ENCODE measurements at regions not wholly inside any gene's neighbourhood (a gene's known extent, or its start where the extent isn't known, plus 50 kb on each side); places are given as distances from the start of the nearest gene placed in this dataset.

DNA sequence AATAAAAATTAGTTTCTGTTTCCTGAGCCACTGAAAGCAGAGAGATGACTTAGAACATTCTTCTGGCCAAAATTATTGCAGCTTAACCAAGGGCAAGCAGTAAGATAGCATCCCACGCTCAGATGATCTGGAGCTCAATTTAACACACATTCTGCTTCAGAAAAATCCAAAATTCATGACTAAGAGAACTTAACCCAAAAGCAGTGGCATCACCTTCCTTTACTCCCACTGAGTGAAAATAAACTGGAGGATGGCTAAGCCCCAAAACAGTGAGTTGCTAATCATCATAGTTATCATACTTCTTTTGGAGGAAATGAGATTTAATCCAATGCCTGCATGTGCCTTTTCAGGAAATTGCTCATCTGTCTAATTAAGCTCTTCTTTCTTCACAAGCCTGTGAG lies 195.4 kb downstream of the DUSP6 start:
- Histone ChIP-seq H3K27me3 (no peaks in the 10 kb centered on the region), H3K27ac (peak overlapping the region; percentile 98), H3K36me3 (no peaks in the 10 kb centered on the region), H3K4me1 (ENCODE audit: control insufficient read depth in 1 of 2, insufficient read depth in 1 of 2, low read depth in 1 of 2, low read length in 1 of 2) (peaks cover 71% of the 10 kb centered on the region in 2 experiments), H3K4me3 (ENCODE audit: low read depth in 1 of 2, low read length in 1 of 2) (peak overlapping the region in 1 of 2 experiments; percentile 23), H3K9me3 (no peaks in the 10 kb centered on the region)
- TF ChIP-seq, protein P1, sequence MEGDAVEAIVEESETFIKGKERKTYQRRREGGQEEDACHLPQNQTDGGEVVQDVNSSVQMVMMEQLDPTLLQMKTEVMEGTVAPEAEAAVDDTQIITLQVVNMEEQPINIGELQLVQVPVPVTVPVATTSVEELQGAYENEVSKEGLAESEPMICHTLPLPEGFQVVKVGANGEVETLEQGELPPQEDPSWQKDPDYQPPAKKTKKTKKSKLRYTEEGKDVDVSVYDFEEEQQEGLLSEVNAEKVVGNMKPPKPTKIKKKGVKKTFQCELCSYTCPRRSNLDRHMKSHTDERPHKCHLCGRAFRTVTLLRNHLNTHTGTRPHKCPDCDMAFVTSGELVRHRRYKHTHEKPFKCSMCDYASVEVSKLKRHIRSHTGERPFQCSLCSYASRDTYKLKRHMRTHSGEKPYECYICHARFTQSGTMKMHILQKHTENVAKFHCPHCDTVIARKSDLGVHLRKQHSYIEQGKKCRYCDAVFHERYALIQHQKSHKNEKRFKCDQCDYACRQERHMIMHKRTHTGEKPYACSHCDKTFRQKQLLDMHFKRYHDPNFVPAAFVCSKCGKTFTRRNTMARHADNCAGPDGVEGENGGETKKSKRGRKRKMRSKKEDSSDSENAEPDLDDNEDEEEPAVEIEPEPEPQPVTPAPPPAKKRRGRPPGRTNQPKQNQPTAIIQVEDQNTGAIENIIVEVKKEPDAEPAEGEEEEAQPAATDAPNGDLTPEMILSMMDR (IDR thresholded peaks at IDR 0.05), result no peak

DNA sequence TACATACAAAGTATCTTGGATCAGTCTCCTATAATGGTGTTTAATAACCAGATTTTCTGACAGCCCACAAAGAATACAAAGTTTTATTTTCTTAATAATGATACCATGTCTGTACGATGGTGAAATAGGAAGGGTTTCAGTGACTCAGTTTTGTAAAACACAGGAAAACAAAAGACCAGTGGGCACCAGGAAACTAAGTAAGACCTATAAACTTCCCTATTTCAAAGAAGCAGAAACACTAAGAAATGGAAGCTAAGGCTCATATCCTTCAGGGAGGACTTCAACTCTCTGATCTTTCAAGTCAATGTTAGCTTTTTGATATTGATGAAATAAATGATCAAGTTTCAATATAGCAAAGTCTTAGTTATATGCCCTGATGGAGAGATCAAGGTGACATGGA lies 196.0 kb downstream of the DUSP6 start:
- TF ChIP-seq, protein P1 (IDR thresholded peaks at IDR 0.05), result no peak
- H3K4me1 ChIP-seq (ENCODE audit: control insufficient read depth in 1 of 2, insufficient read depth in 1 of 2, low read depth in 1 of 2, low read length in 1 of 2), result peaks cover 66% of the 10 kb centered on the region in 2 experiments
- H3K36me3 ChIP-seq, result no peaks in the 10 kb centered on the region
- H3K27me3 ChIP-seq, result no peaks in the 10 kb centered on the region
- H3K27ac ChIP-seq, result peak overlapping the region; percentile 98
- H3K4me3 ChIP-seq (ENCODE audit: low read depth in 1 of 2, low read length in 1 of 2), result peak overlapping the region in 1 of 2 experiments; percentile 23
- no peaks in the 10 kb centered on the region for H3K9me3 ChIP-seq

DNA sequence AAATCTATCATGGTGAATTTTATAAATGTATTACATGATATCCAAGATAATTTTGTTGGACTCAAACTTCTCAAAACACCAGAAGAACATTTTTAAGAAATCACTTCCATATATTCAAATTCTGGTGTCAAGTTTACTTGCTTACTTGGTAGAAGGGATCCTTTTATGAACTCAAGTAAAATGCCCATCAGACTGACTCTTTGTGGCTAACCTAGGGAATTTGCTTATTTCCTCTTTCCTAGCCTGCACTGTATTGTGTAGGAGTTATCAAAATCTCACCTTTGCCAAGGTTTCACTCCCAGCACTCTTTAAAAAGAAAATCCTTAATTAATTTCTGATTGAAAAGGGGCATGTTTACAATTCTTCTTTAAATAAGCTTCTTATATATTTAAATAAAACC lies 196.5 kb downstream of the DUSP6 start:
- Histone ChIP-seq H3K27me3 (no peaks in the 10 kb centered on the region), H3K36me3 (no peaks in the 10 kb centered on the region), H3K4me3 (ENCODE audit: low read depth in 1 of 2, low read length in 1 of 2) (peak overlapping the region in 1 of 2 experiments; percentile 23), H3K4me1 (ENCODE audit: control insufficient read depth in 1 of 2, insufficient read depth in 1 of 2, low read depth in 1 of 2, low read length in 1 of 2) (peaks cover 61% of the 10 kb centered on the region in 2 experiments), H3K27ac (peak overlapping the region; percentile 98), H3K9me3 (no peaks in the 10 kb centered on the region)
- TF ChIP-seq, protein P1 (IDR thresholded peaks at IDR 0.05), result no peak

DNA sequence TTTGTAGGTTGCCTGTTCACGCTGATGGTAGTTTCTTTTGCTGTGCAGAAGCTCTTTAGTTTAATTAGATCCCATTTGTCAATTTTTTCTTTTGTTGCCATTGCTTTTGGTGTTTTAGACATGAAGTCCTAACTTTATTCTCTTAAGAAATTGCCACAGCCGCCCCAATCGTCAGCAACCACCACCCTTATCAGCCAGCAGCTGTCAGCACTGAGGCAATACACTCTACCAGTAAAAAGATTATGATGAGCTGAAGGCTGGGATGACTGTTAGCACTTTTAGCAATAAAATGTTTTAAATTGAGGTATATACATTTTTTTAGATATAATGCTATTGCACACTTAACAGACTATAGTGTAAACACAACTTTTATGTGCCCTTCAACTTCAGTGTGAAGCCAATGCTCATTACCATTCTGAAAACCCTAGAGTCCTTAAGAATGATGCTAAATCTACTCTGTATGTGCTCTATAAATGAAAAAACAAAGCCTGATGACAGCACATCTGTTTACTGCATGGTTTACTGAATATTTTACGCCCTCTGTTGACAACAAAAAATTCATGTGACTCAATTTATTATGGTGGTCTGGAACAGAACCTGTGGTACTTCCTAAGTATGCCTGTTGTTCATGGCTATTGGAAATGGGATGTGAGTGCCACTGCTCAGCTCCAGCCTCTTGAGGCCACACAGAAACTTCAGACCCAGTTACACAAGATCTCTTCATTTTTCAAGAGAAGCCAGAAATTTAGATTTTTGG lies 197.4 kb downstream of the DUSP6 start:
- H3K27ac ChIP-seq, result peak overlapping the region; percentile 98
- no peaks in the 10 kb centered on the region for H3K36me3 ChIP-seq
- H3K27me3 ChIP-seq, result no peaks in the 10 kb centered on the region
- peaks cover 51 to 52% of the 10 kb centered on the region in 2 experiments for H3K4me1 ChIP-seq (ENCODE audit: control insufficient read depth in 1 of 2, insufficient read depth in 1 of 2, low read depth in 1 of 2, low read length in 1 of 2)
- no peaks in the 10 kb centered on the region for H3K9me3 ChIP-seq
- peak overlapping the region in 1 of 2 experiments; percentile 23 for H3K4me3 ChIP-seq (ENCODE audit: low read depth in 1 of 2, low read length in 1 of 2)
- TF ChIP-seq, protein P1 (IDR thresholded peaks at IDR 0.05), result no peak

DNA sequence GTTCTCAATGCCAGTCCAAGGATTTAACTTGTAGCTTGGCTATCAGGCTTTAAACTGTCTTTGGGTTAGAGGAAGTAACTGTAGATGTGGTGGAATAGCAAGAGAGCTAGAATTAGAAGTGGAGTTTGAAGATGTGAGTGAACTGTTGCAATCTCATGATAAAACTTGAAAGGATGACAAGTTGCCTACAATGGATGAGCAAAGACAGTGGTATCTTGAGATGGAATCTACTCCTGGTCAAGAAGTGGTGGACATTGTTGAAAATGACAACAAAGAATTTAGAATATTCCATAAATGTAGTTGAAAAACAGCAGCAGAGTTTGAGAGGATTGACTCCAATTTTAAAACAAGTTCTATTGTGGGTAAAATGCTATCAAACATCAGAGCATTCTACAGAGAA lies 199.0 kb downstream of the DUSP6 start:
- peaks cover 37 to 41% of the 10 kb centered on the region in 2 experiments for H3K4me1 ChIP-seq (ENCODE audit: control insufficient read depth in 1 of 2, insufficient read depth in 1 of 2, low read depth in 1 of 2, low read length in 1 of 2)
- H3K36me3 ChIP-seq, result no peaks in the 10 kb centered on the region
- no peak overlapping the region for H3K4me3 ChIP-seq (ENCODE audit: low read depth in 1 of 2, low read length in 1 of 2)
- peak overlapping the region; percentile 46 for H3K27ac ChIP-seq
- TF ChIP-seq, protein P1 (IDR thresholded peaks at IDR 0.05), result no peak
- H3K9me3 ChIP-seq, result no peaks in the 10 kb centered on the region
- H3K27me3 ChIP-seq, result no peaks in the 10 kb centered on the region
